ENCODE measurements at regions not wholly inside any gene's neighbourhood (a gene's known extent, or its start where the extent isn't known, plus 50 kb on each side); places are given as distances from the start of the nearest gene placed in this dataset.

DNA sequence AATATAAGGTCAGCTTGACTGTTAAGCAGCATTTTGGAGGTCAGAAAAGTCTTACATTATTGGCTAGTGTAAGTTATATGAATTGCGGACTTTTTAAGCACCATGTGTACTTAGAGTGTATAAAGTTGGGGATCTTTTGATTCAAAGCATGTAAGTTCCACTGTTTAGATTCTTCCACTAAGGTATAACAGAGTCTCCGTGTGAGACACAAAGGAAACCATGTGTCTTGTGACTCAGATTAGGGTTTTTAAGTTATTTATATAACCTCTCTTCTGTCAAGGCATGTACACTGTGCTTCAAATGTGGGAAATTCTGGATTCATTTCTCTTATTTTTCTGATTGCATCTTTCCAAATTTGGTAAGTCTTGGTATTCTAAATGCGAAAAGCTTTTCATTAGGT, 143.5 kb upstream of the SOX2 start:
- no peak overlapping the region for H3K4me3 ChIP-seq
- ATAC-seq (no peak), DNase-seq (no peak)
- no peak for TF ChIP-seq CTCF (IDR thresholded peaks at IDR 0.05)
- H3K4me1 ChIP-seq (ENCODE audit: low read depth), result no peaks in the 10 kb centered on the region
- no peaks in the 10 kb centered on the region for H3K9me3 ChIP-seq
- no peaks in the 10 kb centered on the region for H3K36me3 ChIP-seq (ENCODE audit: low read depth)
- intact Hi-C loops (cut with DNase I, micrococcal nuclease), result no loop called here

DNA sequence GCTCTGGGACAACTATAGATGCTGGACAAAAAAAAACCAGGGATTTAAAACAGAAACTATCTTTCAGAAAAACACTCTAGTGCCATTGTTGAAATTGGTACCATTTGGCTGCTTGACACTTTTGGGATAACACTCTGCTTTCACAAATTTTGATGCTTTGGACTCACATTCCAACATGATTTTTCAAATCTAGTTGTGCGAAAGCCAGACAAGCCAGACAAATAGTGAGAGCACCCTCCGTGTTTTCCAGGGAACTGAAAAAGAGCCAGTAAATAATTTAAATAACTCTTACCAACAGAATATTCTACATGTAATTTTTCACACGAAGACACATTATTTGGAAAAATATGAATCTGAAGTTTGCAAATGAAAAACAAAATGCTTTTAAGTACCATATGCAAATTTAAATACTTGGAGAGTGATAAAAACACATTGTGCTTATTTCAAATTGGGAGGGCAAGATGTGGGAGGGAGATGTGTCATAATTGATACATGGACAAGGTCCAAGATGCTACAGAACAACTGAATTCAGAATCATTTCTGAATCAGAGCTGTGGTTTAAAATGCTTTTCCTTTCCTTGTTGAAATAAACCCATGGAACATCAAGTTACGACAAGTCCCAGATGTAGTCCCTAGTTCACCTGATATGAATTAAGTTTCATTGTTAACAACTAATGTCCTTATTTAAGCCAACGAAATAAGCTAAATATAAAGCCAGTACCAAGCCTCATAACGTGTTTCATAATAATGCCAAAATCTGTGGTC, 144.2 kb upstream of the SOX2 start:
- no peak for TF ChIP-seq CTCF (IDR thresholded peaks at IDR 0.05)
- no peaks in the 10 kb centered on the region for H3K4me1 ChIP-seq (ENCODE audit: low read depth)
- no peaks in the 10 kb centered on the region for H3K36me3 ChIP-seq (ENCODE audit: low read depth)
- no peaks in the 10 kb centered on the region for H3K9me3 ChIP-seq
- H3K4me3 ChIP-seq, result no peak overlapping the region
- DNase-seq (no peak), ATAC-seq (no peak)
- intact Hi-C loops (cut with DNase I, micrococcal nuclease), result no loop called here

GRCh38 chr3:181565416-181565815, 146.3 kb upstream of the SOX2 start:
- no peak for TF ChIP-seq CTCF (IDR thresholded peaks at IDR 0.05)
- ATAC-seq, result no peak
- intact Hi-C loops (cut with DNase I, micrococcal nuclease), result no loop called here

DNA sequence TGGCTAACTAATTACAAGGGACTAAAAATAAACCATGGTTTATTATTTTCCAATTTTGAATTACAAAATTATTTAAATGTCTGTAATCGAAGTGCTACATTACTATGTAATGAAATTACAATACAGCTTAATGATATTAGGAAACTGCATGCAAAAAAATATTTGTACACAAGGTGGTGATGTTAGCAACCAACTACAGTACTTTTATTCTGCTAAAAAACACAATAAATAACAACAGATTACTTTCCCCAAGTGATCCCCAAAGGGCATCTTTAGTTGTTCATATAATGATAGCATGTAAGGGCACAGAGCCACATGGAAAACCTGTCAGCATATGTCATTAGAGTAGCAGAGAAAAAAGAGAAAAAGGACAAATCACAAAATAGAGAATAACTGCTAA, 147.5 kb upstream of the SOX2 start:
- Histone ChIP-seq H3K36me3 (ENCODE audit: low read depth) (no peaks in the 10 kb centered on the region), H3K4me3 (no peak overlapping the region), H3K4me1 (ENCODE audit: low read depth) (no peaks in the 10 kb centered on the region), H3K9me3 (no peaks in the 10 kb centered on the region)
- TF ChIP-seq CTCF (IDR thresholded peaks at IDR 0.05), result no peak
- DNase-seq, result no peak
- ATAC-seq, result no peak
- intact Hi-C loops (cut with DNase I, micrococcal nuclease), result no loop called here

More at GRCh38 chr3:181565416-181565815, 146.3 kb upstream of the SOX2 start:
- no peak for DNase-seq
- no peaks in the 10 kb centered on the region for H3K4me1 ChIP-seq (ENCODE audit: low read depth)
- no peaks in the 10 kb centered on the region for H3K9me3 ChIP-seq
- no peak overlapping the region for H3K4me3 ChIP-seq
- H3K36me3 ChIP-seq (ENCODE audit: low read depth), result no peaks in the 10 kb centered on the region

- ATAC-seq, result no peak
- intact Hi-C loops (cut with DNase I, micrococcal nuclease), result no loop called here
- no peak for TF ChIP-seq CTCF (IDR thresholded peaks at IDR 0.05)
- no peak for DNase-seq
- H3K36me3 ChIP-seq (ENCODE audit: low read depth), result no peaks in the 10 kb centered on the region
- H3K4me1 ChIP-seq (ENCODE audit: low read depth), result no peaks in the 10 kb centered on the region
- H3K9me3 ChIP-seq, result no peaks in the 10 kb centered on the region
- H3K4me3 ChIP-seq, result no peak overlapping the region
These were observed 150.3 kb upstream of the SOX2 start for GRCh38 chr3:181561139-181562031.

Measured in mucosa of descending colon (tissue), 3 donors.